DOHH2 (cell line): ENCODE measurements at regions not wholly inside any gene's neighbourhood (a gene's known extent, or its start where the extent isn't known, plus 50 kb on each side); places are given as distances from the start of the nearest gene placed in this dataset.

ENCODE experiments used
- CTCF ChIP-seq: fragments of 200-600 bp; sonication (generic); IDR thresholded peaks from one replicate; pipeline ENCODE4 v1.5.1; 2014; ENCODE audit warnings: antibody characterized with exemption, mild to moderate bottlenecking, low read depth, low read length; ENCODE audit not compliant: poor library complexity, severe bottlenecking
- EZH2phosphoT487 ChIP-seq: fragments of 200-600 bp; sonication (generic); IDR thresholded peaks from 2 replicates; pipeline ENCODE4 v1.6.1; 2017; ENCODE audit warnings: borderline replicate concordance, mild to moderate bottlenecking, antibody characterized with exemption, low read length, moderate library complexity, mixed read lengths

- TF ChIP-seq CTCF (no peak), EZH2phosphoT487 (no peak)
These were observed 111.5 kb downstream of the NPTX2 start for GRCh38 chr7:98728555-98728954.
